Hepatocyte (in vitro differentiated cells): ENCODE measurements at regions not wholly inside any gene's neighbourhood (a gene's known extent, or its start where the extent isn't known, plus 50 kb on each side); places are given as distances from the start of the nearest gene placed in this dataset.

Experiments used
- CTCF ChIP-seq: fragments of 200-600 bp; sonication (generic); IDR thresholded peaks from 2 replicates; pipeline ENCODE4 v1.5.1; 2016; ENCODE audit warnings: antibody characterized with exemption, mild to moderate bottlenecking; ENCODE audit not compliant: poor library complexity
- EZH2 ChIP-seq: fragments of 200-600 bp; sonication (generic); IDR thresholded peaks from 2 replicates; pipeline ENCODE4 v1.6.1; 2016; ENCODE audit warnings: antibody characterized with exemption, mild to moderate bottlenecking, borderline replicate concordance

- TF ChIP-seq EZH2 (no peak), CTCF (no peak)
Measured at GRCh38 chr1:199161319-199161680, 522.5 kb downstream of the PTPRC start.
